ENCODE measurements at regions not wholly inside any gene's neighbourhood (a gene's known extent, or its start where the extent isn't known, plus 50 kb on each side); places are given as distances from the start of the nearest gene placed in this dataset.
"Not testable (repeated sequence)": the region's sequence is repeated elsewhere in the genome, so short reads cannot be mapped to it uniquely, and the experiment has no call there.

DNA sequence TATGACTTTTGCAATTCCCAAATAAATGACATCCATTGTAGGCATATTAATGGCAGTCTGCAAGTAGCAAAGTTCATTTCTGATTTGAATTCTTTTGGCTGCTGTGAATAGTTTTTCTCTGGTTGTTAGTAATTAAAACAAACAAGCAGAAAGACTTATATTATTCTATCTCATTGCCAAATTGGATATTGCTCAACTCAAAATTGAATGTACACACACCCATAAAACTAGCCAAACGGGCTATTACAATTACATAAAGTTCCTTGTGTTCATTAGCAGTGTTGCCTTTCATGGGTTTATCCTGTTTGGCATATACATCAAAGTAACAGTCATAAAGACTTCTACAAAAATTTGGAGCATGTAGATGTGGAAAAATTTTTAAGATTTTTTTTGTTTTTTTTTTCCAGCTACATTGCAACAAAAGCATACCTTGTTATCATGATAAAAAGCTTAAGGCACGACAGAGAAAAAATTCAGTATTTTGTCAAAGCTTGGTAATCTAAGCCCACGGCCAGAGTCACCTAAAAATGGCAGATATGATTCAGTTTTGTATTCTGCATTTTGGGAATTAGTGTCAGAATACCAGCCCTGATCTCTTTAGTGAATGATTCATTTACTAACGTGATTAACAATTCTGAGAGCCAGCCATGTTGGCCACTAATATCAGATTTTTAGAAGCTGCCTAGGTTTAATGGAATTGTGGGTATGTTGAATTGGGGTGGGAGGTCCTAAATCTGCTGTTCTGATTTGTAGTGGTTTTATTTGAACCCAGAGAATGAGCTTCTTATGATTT is 108.4 kb downstream of the KLF5 start:
- Histone ChIP-seq H3K4me3 (ENCODE audit: low read depth, low read length) (no peak overlapping the region), H3K27me3 (ENCODE audit: control insufficient read depth, insufficient read depth, low read length) (no peaks in the 10 kb centered on the region), H3K36me3 (ENCODE audit: control insufficient read depth, insufficient read depth, low read length) (no peaks in the 10 kb centered on the region)
- FAIRE-seq (no peak), DNase-seq (ENCODE audit: low read depth) (peak; percentile 86)
- TF ChIP-seq, protein P1, sequence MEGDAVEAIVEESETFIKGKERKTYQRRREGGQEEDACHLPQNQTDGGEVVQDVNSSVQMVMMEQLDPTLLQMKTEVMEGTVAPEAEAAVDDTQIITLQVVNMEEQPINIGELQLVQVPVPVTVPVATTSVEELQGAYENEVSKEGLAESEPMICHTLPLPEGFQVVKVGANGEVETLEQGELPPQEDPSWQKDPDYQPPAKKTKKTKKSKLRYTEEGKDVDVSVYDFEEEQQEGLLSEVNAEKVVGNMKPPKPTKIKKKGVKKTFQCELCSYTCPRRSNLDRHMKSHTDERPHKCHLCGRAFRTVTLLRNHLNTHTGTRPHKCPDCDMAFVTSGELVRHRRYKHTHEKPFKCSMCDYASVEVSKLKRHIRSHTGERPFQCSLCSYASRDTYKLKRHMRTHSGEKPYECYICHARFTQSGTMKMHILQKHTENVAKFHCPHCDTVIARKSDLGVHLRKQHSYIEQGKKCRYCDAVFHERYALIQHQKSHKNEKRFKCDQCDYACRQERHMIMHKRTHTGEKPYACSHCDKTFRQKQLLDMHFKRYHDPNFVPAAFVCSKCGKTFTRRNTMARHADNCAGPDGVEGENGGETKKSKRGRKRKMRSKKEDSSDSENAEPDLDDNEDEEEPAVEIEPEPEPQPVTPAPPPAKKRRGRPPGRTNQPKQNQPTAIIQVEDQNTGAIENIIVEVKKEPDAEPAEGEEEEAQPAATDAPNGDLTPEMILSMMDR (IDR thresholded peaks at IDR 0.05; ENCODE audit: insufficient read depth, low read length, severe bottlenecking), result no peak

DNA sequence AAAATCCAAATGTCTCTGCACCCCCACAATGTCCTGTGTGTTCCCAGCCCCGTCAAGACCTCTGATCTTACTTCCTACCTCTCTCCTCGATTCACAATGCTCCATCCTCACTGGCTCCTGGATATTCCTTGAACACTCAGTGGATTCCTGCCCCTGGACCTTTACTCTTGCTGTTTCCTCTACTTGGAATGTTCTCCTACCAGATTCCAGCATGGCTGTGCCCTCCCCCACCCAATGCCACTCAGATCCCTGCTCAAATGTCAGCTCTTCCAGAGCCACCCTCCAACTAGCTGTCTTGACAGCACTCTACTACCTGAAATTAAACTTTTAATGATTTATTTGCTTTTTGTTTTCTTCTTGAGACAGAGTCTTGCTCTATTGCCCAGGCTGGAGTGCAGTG is 107.4 kb downstream of the KLF5 start:
- Histone ChIP-seq H3K27me3 (ENCODE audit: control insufficient read depth, insufficient read depth, low read length) (no peaks in the 10 kb centered on the region), H3K4me3 (ENCODE audit: low read depth, low read length) (no peak overlapping the region), H3K36me3 (ENCODE audit: control insufficient read depth, insufficient read depth, low read length) (no peaks in the 10 kb centered on the region)
- TF ChIP-seq, protein P1 (IDR thresholded peaks at IDR 0.05; ENCODE audit: insufficient read depth, low read length, severe bottlenecking), result no peak
- FAIRE-seq, result no peak
- DNase-seq (ENCODE audit: low read depth), result no peak

DNA sequence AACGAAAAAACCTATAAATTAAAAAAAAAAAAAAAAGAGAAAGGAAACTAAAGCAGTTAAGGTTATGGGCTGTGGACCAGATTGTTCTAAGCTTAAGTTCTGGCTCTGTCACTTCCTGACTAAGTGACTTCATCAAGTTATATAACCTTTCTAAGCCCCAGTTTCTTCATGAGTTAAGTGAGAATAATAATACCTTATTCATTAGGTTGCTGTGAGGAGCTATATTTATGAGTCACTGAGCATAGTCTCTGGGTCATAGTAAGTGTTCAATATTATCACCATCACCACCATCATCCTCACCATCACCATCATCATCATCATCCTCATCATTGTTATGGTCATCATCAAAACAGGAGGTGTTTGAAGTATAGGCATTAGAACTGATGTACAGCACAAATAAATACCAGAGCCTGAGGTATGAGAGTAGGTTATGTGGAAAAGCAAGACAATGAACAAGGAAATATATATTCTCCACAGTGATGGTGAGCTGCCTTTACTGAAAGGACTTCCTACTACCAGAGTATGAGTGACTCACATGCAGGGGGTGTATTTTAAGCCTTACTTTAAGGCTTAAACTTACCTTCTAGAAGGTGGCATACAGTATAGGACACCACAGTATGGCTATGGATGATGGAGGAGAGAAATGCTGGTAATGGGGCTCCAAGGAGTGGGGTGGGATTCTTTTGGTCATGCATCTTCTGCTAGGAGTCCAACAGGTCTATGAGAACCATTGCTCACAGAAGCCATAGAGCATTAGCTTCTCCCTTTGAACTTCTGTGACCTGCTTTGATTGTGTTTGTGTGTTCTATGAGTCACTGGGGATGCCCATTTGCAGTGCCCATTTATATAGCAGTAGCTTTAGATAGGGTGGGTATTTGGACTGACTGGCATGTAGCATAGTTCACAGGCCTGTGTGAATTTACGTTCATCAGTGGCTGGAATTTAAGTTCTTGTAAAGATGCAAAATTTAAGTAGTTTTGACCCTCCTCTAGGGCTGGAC is 104.4 kb downstream of the KLF5 start:
- TF ChIP-seq, protein P1 (IDR thresholded peaks at IDR 0.05; ENCODE audit: insufficient read depth, low read length, severe bottlenecking), result no peak
- Histone ChIP-seq H3K27me3 (ENCODE audit: control insufficient read depth, insufficient read depth, low read length) (no peaks in the 10 kb centered on the region), H3K4me3 (ENCODE audit: low read depth, low read length) (no peak overlapping the region), H3K36me3 (ENCODE audit: control insufficient read depth, insufficient read depth, low read length) (no peaks in the 10 kb centered on the region)
- FAIRE-seq (peak; percentile 89), DNase-seq (ENCODE audit: low read depth) (peak; percentile 67)

DNA sequence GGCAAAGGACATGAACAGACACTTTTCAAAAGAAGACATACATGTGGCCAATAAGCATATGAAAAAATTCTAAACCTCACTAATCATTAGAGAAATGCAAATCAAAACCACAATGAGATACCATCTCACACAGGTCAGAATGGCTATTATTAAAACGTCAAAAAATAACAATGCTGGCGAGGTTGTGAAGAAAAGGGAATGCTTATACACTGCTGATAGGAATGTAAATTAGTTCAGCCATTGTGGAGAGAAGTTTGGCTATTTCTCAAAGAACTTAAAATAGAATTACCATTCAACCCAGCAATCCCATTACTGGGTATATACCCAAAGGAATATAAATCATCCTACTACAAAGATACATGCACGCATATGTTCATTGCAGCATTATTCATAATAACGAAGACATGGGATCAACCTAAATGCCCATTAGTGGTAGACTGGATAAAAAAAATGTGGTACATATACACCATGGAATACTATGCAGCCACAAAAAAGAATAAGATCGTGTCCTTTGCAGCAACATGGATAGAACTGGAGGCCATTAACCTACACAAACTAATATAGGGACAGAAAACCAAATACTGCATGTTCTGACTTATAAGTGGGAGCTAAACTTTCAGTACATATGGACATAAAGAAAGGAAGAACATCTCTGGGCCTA is 101.7 kb downstream of the KLF5 start:
- FAIRE-seq; H3K27me3 ChIP-seq (ENCODE audit: control insufficient read depth, insufficient read depth, low read length); DNase-seq (ENCODE audit: low read depth); H3K4me3 ChIP-seq (ENCODE audit: low read depth, low read length); H3K36me3 ChIP-seq (ENCODE audit: control insufficient read depth, insufficient read depth, low read length): not testable (repeated sequence)

DNA sequence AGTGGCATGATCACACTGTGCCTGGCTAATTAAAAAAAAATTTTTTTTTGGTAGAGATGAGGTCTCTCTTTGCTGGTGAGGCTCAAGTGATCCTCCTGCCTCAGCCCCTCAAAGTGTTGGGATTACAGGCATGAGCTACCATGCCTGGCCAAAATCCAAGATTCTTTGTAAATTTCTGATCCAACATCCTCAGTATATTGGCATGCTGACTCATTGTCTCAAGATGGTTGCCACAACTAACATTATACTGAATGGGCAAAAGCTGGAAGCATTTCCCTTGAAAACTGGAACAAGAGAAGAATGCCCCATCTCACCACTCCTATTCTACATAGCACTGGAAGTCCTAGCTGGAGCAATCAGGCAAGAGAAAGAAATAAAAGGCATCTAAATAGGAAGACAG is 100.0 kb downstream of the KLF5 start:
- H3K4me3 ChIP-seq (ENCODE audit: low read depth, low read length), result no peak overlapping the region
- peak; percentile 86 for DNase-seq (ENCODE audit: low read depth)
- H3K27me3 ChIP-seq (ENCODE audit: control insufficient read depth, insufficient read depth, low read length), result no peaks in the 10 kb centered on the region
- TF ChIP-seq, protein P1 (IDR thresholded peaks at IDR 0.05; ENCODE audit: insufficient read depth, low read length, severe bottlenecking), result no peak
- no peak for FAIRE-seq
- no peaks in the 10 kb centered on the region for H3K36me3 ChIP-seq (ENCODE audit: control insufficient read depth, insufficient read depth, low read length)

DNA sequence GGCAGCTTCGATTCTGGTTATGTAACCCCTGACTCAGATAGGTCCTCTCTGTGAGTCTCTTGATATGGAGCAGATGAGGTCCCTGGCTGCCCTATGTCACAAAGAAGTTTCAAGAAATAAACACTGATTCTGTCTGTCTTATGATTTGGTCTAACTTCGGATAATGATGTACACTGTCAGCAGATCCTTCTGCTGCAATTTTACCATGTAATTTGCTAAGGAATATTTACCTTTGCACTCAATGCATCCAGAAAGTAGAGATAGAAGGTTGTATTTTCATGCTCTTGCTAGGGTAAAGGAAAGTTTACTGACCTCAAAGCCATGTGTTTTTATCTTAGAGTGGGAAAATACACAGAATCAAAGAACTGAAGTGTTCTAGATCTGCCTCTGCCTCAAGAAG is 98.2 kb downstream of the KLF5 start:
- Histone ChIP-seq H3K27me3 (ENCODE audit: control insufficient read depth, insufficient read depth, low read length) (no peaks in the 10 kb centered on the region), H3K4me3 (ENCODE audit: low read depth, low read length) (no peak overlapping the region), H3K36me3 (ENCODE audit: control insufficient read depth, insufficient read depth, low read length) (no peaks in the 10 kb centered on the region)
- FAIRE-seq (no peak), DNase-seq (ENCODE audit: low read depth) (no peak)
- TF ChIP-seq, protein P1 (IDR thresholded peaks at IDR 0.05; ENCODE audit: insufficient read depth, low read length, severe bottlenecking), result no peak
